ENCODE measurements at regions not wholly inside any gene's neighbourhood (a gene's known extent, or its start where the extent isn't known, plus 50 kb on each side); places are given as distances from the start of the nearest gene placed in this dataset.
A peak's percentile ranks its signal among the peaks of the same experiment; 100 is the strongest.
"Not testable (repeated sequence)": the region's sequence is repeated elsewhere in the genome, so short reads cannot be mapped to it uniquely, and the experiment has no call there.

DNA sequence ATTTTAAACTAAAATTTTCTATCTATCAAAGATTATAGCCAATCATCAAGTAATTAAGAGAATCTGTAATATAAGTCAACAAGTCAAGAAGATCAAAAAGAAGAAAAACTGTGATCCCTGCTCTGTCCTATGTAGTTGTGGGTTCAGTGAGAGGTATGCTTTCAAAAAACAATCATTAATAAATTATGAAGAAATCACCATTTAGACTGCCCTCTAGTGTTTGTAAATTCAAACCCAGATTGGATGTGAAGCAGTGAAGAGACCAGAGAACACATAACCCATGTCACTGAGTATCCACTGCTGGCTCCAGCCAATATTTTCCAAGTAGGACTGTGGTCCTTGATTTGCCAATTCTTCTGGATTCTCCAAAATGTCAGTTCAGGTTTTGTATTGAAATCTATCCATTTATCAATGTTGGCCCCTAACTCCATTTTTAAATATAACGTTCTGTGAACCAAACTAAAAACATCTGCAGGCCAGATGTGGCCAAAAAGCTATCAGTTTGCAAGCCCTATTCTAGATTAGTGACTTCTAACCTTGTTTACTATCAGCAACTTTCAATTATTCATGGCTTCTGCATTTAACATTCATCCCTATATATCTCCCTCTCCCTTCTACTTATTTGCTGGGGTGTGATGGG is 467.5 kb upstream of the CXADR start:
- DNase-seq (ENCODE audit: low spot score), result peak; percentile 39

DNA sequence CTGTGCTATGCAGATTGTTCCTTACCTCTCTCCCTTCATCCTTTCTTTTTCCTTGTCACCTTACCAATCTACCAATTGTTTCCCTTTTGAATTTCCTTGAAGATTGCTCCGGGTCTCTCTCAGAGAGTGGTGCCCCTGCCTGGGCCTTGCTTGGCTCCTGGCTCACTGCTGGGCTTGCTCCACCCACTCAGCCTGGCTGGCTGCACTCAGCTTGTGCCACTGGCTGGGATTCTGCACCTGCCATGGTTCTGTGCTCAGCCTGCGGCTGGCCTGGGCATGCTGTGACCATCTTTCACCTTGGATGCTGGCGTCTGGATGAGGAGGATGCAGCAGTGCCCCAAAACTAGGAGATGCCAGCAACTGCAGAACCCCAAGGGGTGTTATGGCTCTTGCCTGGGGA is 463.9 kb upstream of the CXADR start:
- no peak for DNase-seq (ENCODE audit: low spot score)

DNA sequence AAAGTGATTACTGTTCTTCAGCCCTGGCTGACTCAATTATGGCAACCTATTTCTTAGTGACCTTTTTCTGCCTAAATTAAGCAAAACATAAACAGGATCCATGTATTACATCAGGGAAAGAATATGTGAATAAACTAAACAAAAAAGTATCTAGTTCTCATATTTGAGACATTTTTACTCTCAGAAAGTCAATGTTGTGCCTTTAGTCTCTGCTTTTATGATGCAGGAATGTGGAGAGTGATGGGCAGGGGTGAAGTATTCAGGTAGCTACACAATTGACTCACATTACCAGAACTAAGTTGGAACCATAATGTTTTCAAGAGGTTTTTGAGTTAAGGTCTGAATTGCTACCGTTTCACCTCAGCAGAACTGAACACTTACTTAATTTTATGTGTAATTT is 462.7 kb upstream of the CXADR start:
- no peak for DNase-seq (ENCODE audit: low spot score)

DNA sequence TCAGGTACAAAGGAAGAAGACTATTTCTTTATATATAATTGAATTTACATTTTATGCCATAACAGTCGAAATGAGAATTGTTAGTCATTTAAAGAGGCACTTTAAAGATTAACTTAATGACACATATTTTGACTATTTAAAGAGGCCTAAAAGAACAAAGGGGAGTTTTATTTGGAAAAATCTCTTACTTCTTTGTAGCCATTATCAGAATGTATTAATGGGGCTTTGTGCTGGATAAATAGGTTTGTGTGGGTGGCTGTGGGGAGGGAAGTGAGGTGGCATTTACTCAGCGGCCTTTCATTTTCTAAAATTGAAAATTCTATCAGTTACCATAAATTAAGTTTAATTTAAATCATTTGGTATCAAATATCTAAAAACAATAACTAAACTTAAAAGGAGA is 462.2 kb upstream of the CXADR start:
- DNase-seq (ENCODE audit: low spot score), result no peak

DNA sequence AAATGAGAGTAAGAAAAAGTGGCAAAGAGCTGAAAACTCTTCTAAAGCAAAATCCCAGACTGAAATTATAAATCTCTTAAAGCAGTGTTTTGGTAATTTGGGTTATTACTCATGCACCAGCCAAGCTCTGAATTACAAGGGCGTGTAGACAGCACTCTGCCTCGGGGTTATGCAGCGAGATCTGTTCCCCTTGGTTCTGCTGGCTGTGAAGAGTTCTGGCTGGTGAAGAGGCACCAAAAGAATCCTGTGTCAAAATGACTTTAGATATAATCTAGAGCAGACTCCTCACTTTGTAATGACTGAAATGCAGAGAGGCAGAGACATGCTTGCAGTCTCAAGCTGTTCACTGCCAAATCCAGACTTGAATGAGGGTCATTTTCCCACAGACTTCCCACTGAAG is 461.8 kb upstream of the CXADR start:
- DNase-seq (ENCODE audit: low spot score), result no peak

DNA sequence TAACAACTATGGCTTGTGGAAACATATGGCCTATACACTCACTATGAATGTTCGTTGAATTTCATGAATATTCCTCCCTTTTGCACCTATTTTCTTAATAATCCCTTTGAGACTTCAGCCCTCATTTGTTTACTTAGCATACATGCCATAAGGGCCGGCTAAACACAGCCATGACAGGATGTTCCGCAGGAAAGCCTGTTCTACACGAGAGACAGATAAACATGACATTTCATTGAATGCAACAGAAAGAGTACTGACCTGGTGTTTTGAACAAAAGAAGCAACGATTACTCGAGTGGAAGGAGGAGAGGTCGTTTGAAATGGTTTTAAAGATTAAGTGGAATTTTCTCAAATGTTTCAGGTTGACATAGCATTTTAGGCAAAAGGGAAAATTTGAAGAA is 459.5 kb upstream of the CXADR start:
- no peak for DNase-seq (ENCODE audit: low spot score)

DNA sequence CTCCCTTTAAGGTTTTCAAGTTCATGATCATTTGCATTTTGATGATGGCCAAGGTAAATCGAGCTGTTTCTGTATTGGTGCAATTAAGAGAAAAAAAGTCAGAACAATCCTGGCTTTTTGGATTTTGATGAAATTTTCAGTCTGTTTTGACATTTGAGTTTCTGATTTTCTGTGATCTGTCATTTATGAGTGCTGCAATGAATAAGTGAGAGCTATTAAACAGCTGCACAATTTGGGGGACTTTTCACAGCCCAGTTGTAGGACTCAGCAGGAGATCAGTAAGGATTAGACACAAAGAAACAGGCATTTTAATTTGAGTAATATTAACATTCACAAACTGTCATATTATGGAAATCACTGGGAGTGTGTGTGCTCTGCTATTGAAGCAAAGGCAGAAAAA is 452.9 kb upstream of the CXADR start:
- no peak for DNase-seq (ENCODE audit: low spot score)

DNA sequence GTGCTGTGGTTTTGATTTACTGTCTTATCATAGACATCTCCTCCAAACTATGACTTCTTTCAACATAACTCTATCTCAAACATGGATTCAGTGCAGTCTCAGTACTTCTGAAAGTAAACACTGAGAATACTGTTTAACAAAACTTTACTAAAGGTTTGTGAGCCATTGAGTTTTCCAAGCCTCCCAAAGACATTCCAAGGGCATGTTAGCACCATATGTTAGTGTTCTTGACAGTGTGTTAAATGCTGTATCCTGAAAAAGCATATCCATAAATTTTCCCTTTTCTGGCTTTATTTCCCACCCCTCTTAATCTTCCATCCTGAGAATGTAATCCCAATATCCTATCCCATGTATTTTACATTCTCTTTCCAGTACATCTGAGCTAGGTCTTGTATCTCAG is 446.8 kb upstream of the CXADR start:
- no peak for DNase-seq (ENCODE audit: low spot score)

DNA sequence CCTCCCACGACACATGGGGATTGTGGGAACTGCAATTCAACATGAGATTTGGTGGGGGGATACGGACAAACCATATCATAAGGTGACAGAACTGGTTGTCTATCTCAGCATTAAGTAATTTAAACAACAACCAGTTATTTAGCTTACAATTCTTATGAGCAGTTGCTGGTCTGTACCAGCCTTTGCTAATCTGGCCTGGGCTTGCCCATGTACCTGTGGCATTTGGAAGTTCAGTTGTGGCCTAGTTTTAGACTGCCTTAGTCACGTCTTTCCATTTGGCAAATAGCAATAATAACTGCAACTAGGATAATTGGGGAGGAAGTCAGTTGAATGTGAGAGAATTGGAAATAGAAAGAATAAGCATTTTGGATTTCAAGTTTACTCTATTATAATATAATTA is 441.8 kb upstream of the CXADR start:
- DNase-seq (ENCODE audit: low spot score), result no peak

DNA sequence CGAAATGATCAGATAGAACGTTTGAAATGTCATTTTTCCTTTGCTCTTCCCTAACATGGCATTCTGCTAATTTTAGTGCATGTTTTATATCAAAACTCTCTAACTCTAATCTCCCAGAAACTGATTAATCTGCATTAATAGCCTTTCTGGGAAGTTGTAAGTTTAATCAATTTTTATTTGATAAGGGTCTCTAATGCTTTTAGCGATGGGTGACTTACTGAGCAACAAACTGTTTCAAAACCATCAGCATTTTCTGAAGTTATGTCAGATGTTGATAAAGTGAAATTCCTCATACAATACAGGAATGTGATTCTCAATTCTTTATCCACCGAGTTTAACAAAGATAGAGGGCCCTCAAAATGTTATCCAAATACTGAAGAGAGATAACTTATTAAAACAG is 431.6 kb upstream of the CXADR start:
- DNase-seq (ENCODE audit: low spot score), result no peak

DNA sequence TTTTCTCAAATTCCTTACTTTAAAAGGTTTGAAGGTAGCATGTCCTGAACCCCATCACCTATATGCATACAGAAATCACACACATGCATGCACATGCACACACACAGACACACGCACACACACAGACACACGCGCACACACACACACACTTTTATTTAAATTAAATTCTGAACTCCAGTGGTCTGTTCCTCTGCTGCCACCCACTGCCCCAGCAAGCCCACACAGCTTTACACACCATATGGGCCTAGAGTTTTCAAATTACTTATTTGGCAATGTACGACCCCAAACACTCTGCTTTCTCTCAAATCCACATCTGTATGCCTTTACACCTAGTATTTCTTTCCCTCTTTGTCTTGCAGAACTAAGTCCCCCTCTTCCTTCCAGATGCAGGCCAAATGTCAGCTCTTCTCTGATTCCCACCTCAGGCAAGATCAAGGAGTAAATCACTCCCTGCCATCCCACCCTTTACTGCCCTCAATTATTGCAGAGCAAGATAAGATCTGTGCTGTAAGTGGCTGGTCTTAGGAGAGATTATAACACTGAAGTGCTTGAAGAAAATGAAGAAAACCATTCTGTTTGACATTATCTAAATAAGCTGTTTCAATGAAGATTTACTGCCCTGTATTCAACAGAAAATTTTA is 429.9 kb upstream of the CXADR start:
- no peak for DNase-seq (ENCODE audit: low spot score)

DNA sequence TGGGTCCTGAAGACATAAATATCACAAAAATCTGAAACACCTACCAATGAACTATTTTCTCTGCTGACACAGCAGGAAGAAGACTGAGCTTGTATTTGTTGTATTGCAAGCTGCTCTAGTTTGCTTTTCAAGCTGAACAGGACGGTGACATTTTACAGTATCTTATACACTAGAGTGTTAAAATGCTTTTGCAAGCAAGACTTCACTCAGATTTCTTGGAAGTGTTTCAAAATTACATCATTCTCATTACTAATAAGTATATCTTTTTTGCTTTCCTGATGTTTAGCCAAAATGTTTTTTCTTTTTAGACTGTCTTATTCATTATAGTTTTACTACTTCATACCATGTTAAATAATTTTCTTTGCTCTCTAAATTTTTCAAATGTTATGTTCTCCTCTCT is 427.1 kb upstream of the CXADR start:
- DNase-seq (ENCODE audit: low spot score), result no peak

DNA sequence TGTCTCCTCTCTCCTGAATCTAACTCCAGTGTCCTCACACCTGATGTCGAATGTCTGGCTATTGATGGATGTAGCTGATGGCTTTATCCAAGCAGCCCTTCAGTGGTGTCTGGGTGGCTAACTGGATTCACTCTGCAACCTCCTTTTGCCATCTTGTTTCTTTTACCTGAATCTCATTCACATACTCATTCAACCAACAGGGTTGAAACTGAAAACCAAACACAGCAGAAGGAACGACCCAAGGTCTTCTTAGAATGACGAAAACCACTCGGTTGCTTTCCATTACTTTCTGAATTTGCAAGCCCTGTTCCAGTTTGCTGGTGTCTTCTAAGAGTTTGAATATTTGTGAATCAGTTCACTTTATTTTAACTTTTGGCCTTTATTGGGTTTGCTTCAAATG is 424.3 kb upstream of the CXADR start:
- no peak for DNase-seq (ENCODE audit: low spot score)

DNA sequence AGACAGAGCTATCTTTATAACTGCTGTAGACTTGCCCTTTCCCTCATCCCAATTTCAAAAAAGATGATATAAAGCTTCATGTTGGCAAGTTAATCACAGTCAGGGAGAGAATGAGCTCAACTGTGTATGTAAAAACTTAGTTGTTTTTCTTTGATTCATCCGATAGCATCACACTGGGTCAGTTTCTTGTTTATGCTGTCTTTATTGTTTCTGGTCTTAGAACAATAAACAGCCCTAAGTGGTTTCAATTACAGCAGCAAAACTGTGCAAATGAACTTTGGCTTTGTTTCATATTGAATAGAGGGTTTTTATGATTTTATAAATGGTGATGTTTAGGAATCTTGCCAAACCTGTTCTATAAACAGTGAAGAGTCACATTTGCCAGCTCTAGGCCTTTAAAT is 423.8 kb upstream of the CXADR start:
- no peak for DNase-seq (ENCODE audit: low spot score)

DNA sequence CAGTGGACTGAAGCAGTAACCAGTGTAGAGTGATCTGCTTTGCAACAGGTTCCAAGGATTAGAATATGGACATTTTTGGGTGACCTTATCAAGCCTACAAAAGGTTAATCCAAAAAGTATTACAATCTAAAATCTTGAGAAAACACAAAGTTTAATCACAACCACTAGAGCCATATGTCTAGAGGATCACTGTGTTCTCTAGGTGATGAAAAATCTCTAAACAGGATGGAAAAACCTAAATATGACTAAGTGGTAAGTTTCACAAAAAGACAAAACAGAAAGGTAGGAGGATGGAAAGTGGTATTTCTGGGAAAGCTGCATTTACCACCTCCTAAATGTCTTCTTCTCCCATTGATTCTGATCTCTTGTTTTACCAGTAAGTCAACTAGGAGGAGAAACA is 411.1 kb upstream of the CXADR start:
- no peak for DNase-seq (ENCODE audit: low spot score)

DNA sequence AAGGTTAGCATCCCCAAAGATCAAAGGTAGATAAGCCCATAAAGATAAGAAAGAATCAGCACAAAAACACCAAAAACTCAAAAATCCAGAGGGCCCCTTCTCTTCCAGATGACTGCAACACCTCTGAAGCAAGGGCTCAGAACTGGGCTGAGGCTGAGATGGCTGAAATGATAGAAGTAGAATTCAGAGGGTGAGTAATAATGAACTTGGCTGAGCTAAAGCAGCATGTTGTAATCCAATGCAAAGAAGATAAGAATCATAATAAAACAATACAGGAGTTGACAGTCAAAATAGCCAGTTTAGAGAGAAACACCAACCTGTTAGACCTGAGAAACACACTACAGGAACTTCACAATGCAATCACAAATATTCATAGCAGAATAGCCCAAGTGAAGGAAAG is 406.9 kb upstream of the CXADR start:
- DNase-seq (ENCODE audit: low spot score), result no peak

DNA sequence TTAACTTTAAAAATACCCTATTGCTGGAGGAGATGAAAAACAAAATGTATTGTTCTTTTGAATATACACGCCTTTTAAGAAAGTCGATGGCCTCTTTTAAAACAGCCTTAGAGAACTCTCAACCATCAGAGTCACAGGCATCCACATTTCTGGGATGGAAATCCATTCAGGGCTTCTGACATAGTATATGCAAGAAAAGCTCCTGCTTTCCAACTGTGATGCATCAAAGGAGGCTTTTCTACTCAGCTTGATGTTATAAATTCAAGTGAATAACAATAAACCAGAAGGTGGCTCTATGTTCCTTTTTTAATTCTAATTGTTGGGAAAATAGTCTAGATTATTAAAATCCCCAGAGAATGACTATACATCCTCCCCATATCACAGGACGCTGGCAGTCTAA is 398.8 kb upstream of the CXADR start:
- DNase-seq (ENCODE audit: low spot score), result no peak

DNA sequence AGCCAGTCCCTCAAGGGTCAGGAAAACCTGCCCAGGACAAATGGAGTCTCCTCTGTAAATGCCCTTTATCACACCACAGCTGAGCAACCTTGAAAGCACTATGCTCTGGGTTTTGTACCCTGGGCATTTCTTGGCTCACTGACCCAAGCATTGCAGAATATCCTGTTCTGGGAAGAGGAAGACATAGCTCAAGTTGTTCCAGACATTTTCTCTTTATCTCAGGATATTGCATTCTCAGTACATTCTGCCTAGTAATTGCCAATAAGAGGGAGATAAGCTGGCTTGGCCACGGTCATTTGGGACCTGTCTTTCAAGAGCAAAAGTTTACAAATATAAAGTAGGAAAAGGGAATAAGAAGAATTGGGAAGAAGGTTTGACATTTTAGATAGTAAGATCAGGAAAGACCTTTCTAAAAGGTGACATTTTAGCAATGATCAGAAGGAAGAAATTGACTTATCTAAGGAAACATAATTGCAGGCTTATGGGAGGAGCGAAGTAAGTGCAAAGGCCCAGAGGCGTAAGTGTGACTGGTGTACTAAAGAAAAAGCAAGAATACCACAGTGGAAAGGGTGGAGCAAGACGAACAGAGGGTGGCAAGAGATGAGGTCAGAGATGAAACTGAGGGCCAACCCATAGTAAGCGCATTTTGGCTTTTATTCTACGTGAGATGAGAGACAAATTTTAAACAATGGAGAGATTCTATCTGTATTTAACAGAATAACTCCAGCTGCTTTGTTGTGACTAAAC is 394.0 kb upstream of the CXADR start:
- DNase-seq (ENCODE audit: low spot score), result no peak

DNA sequence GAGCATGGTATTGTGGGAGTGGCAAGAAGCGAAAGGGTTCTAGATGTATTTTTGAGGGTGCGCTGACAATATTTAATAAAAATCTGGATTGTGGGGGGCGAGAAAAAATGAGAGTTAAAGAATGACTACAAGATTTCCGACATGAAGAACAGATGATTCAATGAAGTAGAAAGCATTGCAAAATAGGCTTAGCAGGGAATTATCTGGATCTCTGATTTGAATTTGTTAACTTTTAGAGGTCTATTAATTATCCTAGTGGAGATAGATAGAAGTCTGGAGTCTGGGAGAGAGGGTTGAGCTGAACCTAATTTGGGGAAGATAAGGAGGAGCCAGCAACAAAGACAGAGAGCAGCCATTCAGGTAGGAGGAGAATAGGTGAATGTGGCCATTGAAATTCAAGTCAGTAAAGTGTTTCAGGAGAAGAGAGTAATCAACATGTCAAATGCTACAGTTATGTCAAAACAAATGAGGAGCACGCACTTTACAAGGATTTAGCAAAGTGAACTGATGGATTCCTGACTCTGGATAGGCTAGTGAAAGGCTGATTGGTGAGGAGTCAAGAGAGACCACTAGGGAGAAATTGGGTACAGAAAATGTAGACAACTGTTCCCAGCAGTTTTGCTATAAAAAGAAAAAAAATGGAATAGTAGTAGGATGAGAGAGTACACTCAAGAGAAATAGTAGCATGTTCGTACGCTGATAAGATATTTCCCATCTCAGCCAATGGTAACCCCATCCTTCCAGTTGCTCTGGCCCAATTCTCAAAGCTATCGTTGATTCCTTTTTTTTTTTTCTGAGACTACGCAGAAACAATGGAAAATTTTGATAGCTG is 393.2 kb upstream of the CXADR start:
- no peak for DNase-seq (ENCODE audit: low spot score)

DNA sequence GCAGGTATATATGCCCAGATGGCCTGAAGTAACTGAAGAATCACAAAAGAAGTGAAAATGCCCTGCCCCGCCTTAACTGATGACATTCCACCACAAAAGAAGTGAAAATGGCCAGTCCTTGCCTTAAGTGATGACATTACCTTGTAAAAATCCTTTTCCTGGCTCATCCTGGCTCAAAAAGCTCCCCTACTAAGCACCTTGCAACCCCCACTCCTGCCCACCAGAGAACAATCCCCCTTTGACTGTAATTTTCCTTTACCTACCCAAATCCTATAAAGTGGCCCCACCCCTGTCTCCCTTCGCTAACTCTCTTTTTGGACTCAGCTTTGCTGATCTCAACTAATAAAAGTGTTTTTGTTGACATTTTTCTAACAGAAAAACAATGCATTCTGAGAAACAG is 385.4 kb upstream of the CXADR start:
- DNase-seq (ENCODE audit: low spot score), result not testable (repeated sequence)

DNA sequence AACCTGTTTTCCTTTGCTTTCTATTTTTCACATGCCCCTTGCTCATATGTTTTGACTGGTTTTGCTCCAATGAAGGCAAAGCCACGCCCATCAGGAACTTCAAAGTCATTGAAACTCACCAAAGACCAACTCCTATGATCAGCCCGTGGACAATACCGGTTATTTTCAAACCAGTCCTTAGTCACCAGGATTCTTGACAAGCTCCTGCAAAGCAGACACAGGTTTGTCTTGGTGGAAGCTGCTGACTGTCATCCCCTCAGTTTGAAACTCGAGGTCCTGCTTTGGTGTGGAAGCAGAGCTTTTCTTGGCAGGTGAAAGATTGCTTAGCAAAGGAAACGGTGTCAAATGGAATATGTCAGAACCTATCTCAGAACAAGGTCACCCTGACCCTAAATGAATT is 384.7 kb upstream of the CXADR start:
- DNase-seq (ENCODE audit: low spot score), result no peak

DNA sequence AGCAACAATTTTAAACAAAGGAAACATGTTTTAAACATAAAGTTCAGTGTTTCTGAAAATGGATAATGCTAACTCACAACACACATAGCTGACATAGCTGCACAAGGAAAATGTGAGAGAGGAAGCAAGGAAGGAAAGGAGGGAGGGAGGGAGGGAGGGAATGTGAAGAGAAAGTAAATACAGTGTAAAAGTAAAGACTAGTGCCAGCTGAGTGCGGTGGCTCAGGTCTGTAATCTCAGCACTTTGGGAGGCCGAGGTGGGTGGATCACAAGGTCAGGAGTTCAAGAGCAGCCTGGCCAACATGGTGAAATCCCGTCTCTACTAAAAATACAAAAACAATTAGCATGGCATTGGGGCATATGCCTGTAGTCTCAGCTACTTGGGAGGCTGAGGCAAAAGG is 373.7 kb upstream of the CXADR start:
- not testable (repeated sequence) for DNase-seq (ENCODE audit: low spot score)

DNA sequence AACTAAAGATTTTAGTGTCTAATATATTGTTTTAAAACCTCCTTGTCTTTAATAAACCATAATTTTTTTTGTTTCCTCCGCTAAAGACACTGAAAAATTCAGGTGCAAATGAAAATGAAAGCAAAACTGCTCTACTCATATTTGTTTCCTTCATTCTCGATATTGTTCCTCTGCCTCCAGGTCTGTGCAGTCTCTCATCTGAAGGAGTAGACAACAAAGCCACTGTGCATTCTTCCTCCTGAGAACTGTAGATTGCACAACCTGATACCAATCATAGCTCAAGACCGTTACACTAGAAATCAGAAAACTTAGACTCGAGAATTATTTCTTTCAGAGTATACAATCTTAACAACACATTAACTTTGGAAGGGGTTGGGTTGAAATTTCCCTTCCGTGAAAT is 373.1 kb upstream of the CXADR start:
- DNase-seq (ENCODE audit: low spot score), result no peak

Measured in D341Med (cell line).